H9 (cell line): ENCODE measurements at regions not wholly inside any gene's neighbourhood (a gene's known extent, or its start where the extent isn't known, plus 50 kb on each side); places are given as distances from the start of the nearest gene placed in this dataset.

Source experiments
- DNase-seq: peaks from one replicate; pipeline ENCODE4 v3.0.0-alpha.2; 2017
- H2AFZ ChIP-seq: one replicate; pipeline ENCODE4 v1.6.1; 2013; ENCODE audit warnings: mild to moderate bottlenecking, low read length, control low read depth, moderate library complexity
- H2AK5ac ChIP-seq: 2 replicates; pipeline ENCODE4 v1.6.1; 2013; ENCODE audit warnings: low read length, control low read depth, mixed read lengths; ENCODE audit not compliant: insufficient read length
- H2BK120ac ChIP-seq: one replicate; pipeline ENCODE4 v1.6.1; 2013; ENCODE audit warnings: low read depth, mild to moderate bottlenecking, low read length, control low read depth, inconsistent platforms; ENCODE audit not compliant: poor library complexity, severe bottlenecking
- H2BK12ac ChIP-seq: 2 replicates; pipeline ENCODE4 v1.6.1; 2013; ENCODE audit warnings: low read length, control low read depth, mixed read lengths, low read depth; ENCODE audit not compliant: insufficient read length
- H2BK15ac ChIP-seq: 2 replicates; pipeline ENCODE4 v1.6.1; 2013; ENCODE audit warnings: low read depth, low read length, control low read depth
- H2BK20ac ChIP-seq: one replicate; pipeline ENCODE4 v1.6.1; 2013; ENCODE audit warnings: low read depth, mild to moderate bottlenecking, low read length, control low read depth, inconsistent platforms; ENCODE audit not compliant: poor library complexity, severe bottlenecking
- H2BK5ac ChIP-seq: 2 replicates; pipeline ENCODE4 v1.6.1; 2013; ENCODE audit warnings: low read length, control low read depth, mixed read lengths; ENCODE audit not compliant: insufficient read length
- H3K14ac ChIP-seq: 2 replicates; pipeline ENCODE4 v1.6.1; 2013; ENCODE audit warnings: low read length, control low read depth; ENCODE audit not compliant: insufficient read depth
- H3K18ac ChIP-seq: 2 replicates; pipeline ENCODE4 v1.6.1; 2013; ENCODE audit warnings: low read depth, mild to moderate bottlenecking, mixed read lengths, low read length, control low read depth; ENCODE audit not compliant: insufficient read length
- H3K23ac ChIP-seq: 2 replicates; pipeline ENCODE4 v1.6.1; 2013; ENCODE audit warnings: low read length, control low read depth, mixed read lengths, low read depth; ENCODE audit not compliant: insufficient read length
- H3K23me2 ChIP-seq: 2 replicates; pipeline ENCODE4 v1.6.1; 2013; ENCODE audit warnings: low read depth, mild to moderate bottlenecking, mixed read lengths, low read length, control low read depth; ENCODE audit not compliant: insufficient read length, poor library complexity, severe bottlenecking
- H3K27ac ChIP-seq: 2 replicates; pipeline ENCODE4 v1.5.1; 2013; ENCODE audit warnings: low read length, control low read depth, mixed read lengths, low read depth; ENCODE audit not compliant: insufficient read length
- H3K27me3 ChIP-seq: 2 replicates; pipeline ENCODE4 v1.6.1; 2013; ENCODE audit warnings: low read length, control low read depth, inconsistent platforms; ENCODE audit not compliant: insufficient read depth
- H3K4ac ChIP-seq: 2 replicates; pipeline ENCODE4 v1.6.1; 2013; ENCODE audit warnings: low read depth, mild to moderate bottlenecking, control low read depth, inconsistent platforms, low read length, moderate library complexity
- H3K4me1 ChIP-seq: 2 replicates; pipeline ENCODE4 v1.6.1; 2013; ENCODE audit warnings: low read length, control low read depth, inconsistent platforms; ENCODE audit not compliant: insufficient read depth
- H3K4me2 ChIP-seq: 2 replicates; pipeline ENCODE4 v1.6.1; 2013; ENCODE audit warnings: low read length, control low read depth, mixed read lengths; ENCODE audit not compliant: insufficient read length, insufficient read depth
- H3K56ac ChIP-seq: 2 replicates; pipeline ENCODE4 v1.6.1; 2013; ENCODE audit warnings: low read depth, mild to moderate bottlenecking, mixed read lengths, low read length, control low read depth; ENCODE audit not compliant: insufficient read length
- H3K79me1 ChIP-seq: 2 replicates; pipeline ENCODE4 v1.6.1; 2013; ENCODE audit warnings: low read depth, mild to moderate bottlenecking, moderate library complexity, low read length, control low read depth, inconsistent platforms; ENCODE audit not compliant: insufficient read depth, poor library complexity, severe bottlenecking
- H3K79me2 ChIP-seq: 2 replicates; pipeline ENCODE4 v1.6.1; 2013; ENCODE audit warnings: low read length, control low read depth, inconsistent platforms; ENCODE audit not compliant: insufficient read depth
- H3K9ac ChIP-seq: 2 replicates; pipeline ENCODE4 v1.6.1; 2013; ENCODE audit warnings: low read length, control low read depth, mixed read lengths; ENCODE audit not compliant: insufficient read length; ENCODE audit errors: extremely low read depth
- H3K9me3 ChIP-seq: one replicate; pipeline ENCODE4 v1.6.1; 2013; ENCODE audit warnings: low read depth, low read length, inconsistent platforms; ENCODE audit not compliant: control insufficient read depth
- H3T11ph ChIP-seq: one replicate; pipeline ENCODE4 v1.6.1; 2013; ENCODE audit warnings: mild to moderate bottlenecking, low read length, control low read depth, inconsistent platforms
- H4K20me1 ChIP-seq: one replicate; pipeline ENCODE4 v1.6.1; 2013; ENCODE audit not compliant: control insufficient read depth, insufficient read length, insufficient read depth
- H4K5ac ChIP-seq: 2 replicates; pipeline ENCODE4 v1.6.1; 2013; ENCODE audit warnings: low read depth, mild to moderate bottlenecking, mixed read lengths, low read length, control low read depth; ENCODE audit not compliant: insufficient read length
- H4K8ac ChIP-seq: replicated peaks from 2 replicates; pipeline ENCODE4 v1.6.1; 2013; ENCODE audit warnings: low read length, control low read depth, mixed read lengths, low read depth; ENCODE audit not compliant: insufficient read length
- H4K91ac ChIP-seq: 2 replicates; pipeline ENCODE4 v1.6.1; 2013; ENCODE audit warnings: low read depth, mild to moderate bottlenecking, moderate library complexity, mixed read lengths, low read length, control low read depth; ENCODE audit not compliant: insufficient read length
- H3K27ac Mint-ChIP-seq, 3 experiments: 2 replicates in 2 of 3; 3 replicates in 1 of 3; pipeline ENCODE4 v1.8.0; 2020 to 2021; ENCODE audit warnings: mixed read lengths in 3 of 3, mild to moderate bottlenecking in 1 of 3, moderate library complexity in 1 of 3
- H3K27me3 Mint-ChIP-seq: 2 replicates; pipeline ENCODE4 v1.8.0; 2021; ENCODE audit warnings: low read depth, mild to moderate bottlenecking, moderate library complexity, mixed read lengths
- H3K36me3 Mint-ChIP-seq, 3 experiments: 2 replicates in 2 of 3; 3 replicates in 1 of 3; pipeline ENCODE4 v1.8.0; 2020 to 2021; ENCODE audit warnings: low read depth in 3 of 3, mixed read lengths in 3 of 3; ENCODE audit not compliant: insufficient read depth in 1 of 3
- H3K4me1 Mint-ChIP-seq, 2 experiments: 2 replicates each; pipeline ENCODE4 v1.8.0; 2020; ENCODE audit warnings: mixed read lengths in 2 of 2
- H3K4me3 Mint-ChIP-seq, 2 experiments: 2 replicates in 1 of 2; 3 replicates in 1 of 2; pipeline ENCODE4 v1.8.0; 2020 to 2021; ENCODE audit warnings: mild to moderate bottlenecking in 2 of 2, mixed read lengths in 2 of 2, moderate library complexity in 1 of 2
- H3K9me3 Mint-ChIP-seq, 2 experiments: 2 replicates in 1 of 2; 3 replicates in 1 of 2; pipeline ENCODE4 v1.8.0; 2020; ENCODE audit warnings: mild to moderate bottlenecking in 2 of 2, mixed read lengths in 2 of 2, moderate library complexity in 1 of 2
- CTCF ChIP-seq: fragments of 200-600 bp; sonication (generic); conservative IDR thresholded peaks from 3 replicates; pipeline ENCODE4 v1.8.0; 2021; ENCODE audit warnings: antibody characterized with exemption, mild to moderate bottlenecking
- WGBS: extraction: QIAGEN DNeasy Blood & Tissue Kit; methylation state at CpG from one replicate; pipeline ENCODE4 v1.1.7; 2013; ENCODE audit warnings: missing lambda C conversion rate, low lambda C conversion rate, mixed read lengths; ENCODE audit not compliant: insufficient read length; ENCODE audit errors: extremely low coverage; 5-methylcytosine and 5-hydroxymethylcytosine counted together

- no peak overlapping the region for H3K4me3 Mint-ChIP-seq
- no CpG with 5 or more reads among the region's 5 CpGs for WGBS
- Histone ChIP-seq H3K56ac (no peak overlapping the region), H3K4me1 (no peaks in the 10 kb centered on the region), H3K18ac (no peak overlapping the region), H3K79me2 (no peaks in the 10 kb centered on the region), H3K4ac (no peak overlapping the region), H2BK120ac (no peak overlapping the region), H2BK15ac (no peak overlapping the region), H3K14ac (no peak overlapping the region; the same call in 1 of the 2 replicates), H3K23ac (no peak overlapping the region), H3K9ac (no peak overlapping the region), H2AK5ac (no peak overlapping the region), H3K4me2 (no peak overlapping the region), H3K27me3 (no peaks in the 10 kb centered on the region), H3T11ph (no peak overlapping the region), H3K79me1 (no peaks in the 10 kb centered on the region), H2AFZ (no peak overlapping the region), H2BK5ac (no peak overlapping the region), H3K23me2 (no peaks in the 10 kb centered on the region), H4K91ac (no peak overlapping the region), H4K8ac (no peak overlapping the region), H3K9me3 (peaks cover 6% of the 10 kb centered on the region), H3K27ac (no peak overlapping the region), H4K5ac (no peak overlapping the region), H4K20me1 (no peaks in the 10 kb centered on the region), H2BK12ac (no peak overlapping the region), H2BK20ac (no peak overlapping the region)
- no peaks in the 10 kb centered on the region for H3K4me1 Mint-ChIP-seq
- no peak for TF ChIP-seq CTCF
- no peak for DNase-seq
- peaks cover 12 to 19% of the 10 kb centered on the region in 2 experiments; a peak in 4 of 5 replicates for H3K9me3 Mint-ChIP-seq
- peaks cover 7 to 16% (median 11%) of the 10 kb centered on the region in 3 experiments for H3K36me3 Mint-ChIP-seq
- H3K27ac Mint-ChIP-seq = no peak overlapping the region
- no peaks in the 10 kb centered on the region for H3K27me3 Mint-ChIP-seq
Observed at GRCh38 chr1:187817782-187818181, 989.0 kb downstream of the PLA2G4A start.
